H7 (cell line): ENCODE measurements at regions not wholly inside any gene's neighbourhood (a gene's known extent, or its start where the extent isn't known, plus 50 kb on each side); places are given as distances from the start of the nearest gene placed in this dataset.

ENCODE experiments used
- DNase-seq: peaks from one replicate; pipeline ENCODE4 v3.0.0; 2012
- H3K27me3 ChIP-seq: 2 replicates; pipeline ENCODE4 v1.6.0; 2011; ENCODE audit warnings: mild to moderate bottlenecking, low read length; ENCODE audit not compliant: control insufficient read depth, insufficient read depth
- H3K36me3 ChIP-seq: replicated peaks from 2 replicates; pipeline ENCODE4 v1.5.1; 2011; ENCODE audit warnings: low read length; ENCODE audit not compliant: control insufficient read depth, insufficient read depth
- H3K4me3 ChIP-seq: 2 replicates; pipeline ENCODE4 v1.5.1; 2011; ENCODE audit warnings: low read depth, mild to moderate bottlenecking, control low read depth, low read length, moderate library complexity; ENCODE audit not compliant: insufficient read depth

DNA sequence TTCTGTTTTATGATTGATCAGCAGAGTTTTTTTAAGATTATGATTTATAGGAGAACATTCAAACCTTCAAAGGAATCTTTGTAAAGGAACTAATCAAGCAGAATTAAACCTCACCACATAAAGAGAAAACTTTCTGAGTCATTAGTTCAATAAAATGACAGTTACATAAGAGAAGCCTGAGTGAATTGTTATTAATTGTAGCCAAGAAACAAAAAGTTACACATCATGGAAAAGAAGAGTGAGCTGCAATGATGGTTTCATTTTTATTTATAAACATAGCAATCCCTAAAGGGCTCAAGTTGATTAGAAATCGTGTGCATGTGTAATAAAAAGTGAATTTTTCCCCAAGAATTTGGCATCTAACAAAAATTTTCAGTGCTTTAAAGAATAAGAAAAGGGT lies 731.4 kb downstream of the LTN1 start:
- Histone ChIP-seq H3K27me3 (no peaks in the 10 kb centered on the region), H3K36me3 (no peaks in the 10 kb centered on the region), H3K4me3 (no peak overlapping the region)
- DNase-seq: no peak

DNA sequence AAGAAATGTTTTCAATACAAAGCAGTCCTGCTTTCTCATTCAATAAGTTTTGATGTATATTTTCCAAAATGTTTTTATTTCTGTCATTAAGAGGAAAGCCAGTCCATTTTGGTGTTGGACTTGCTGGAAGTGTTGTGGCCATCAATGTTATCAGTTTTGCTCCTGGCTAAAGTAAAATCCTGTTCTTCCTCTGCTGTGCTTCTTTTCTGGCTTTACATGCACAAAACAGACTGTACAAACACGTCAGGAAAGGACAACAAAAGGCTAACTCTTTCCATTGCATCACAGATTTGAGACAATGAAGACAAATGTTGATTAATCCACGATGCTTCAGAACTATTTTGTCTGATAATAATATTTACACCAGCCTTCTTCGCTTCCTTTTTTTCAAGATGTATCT lies 735.4 kb downstream of the LTN1 start:
- no peaks in the 10 kb centered on the region for H3K27me3 ChIP-seq
- no peak for DNase-seq
- H3K36me3 ChIP-seq: no peaks in the 10 kb centered on the region
- no peak overlapping the region for H3K4me3 ChIP-seq

DNA sequence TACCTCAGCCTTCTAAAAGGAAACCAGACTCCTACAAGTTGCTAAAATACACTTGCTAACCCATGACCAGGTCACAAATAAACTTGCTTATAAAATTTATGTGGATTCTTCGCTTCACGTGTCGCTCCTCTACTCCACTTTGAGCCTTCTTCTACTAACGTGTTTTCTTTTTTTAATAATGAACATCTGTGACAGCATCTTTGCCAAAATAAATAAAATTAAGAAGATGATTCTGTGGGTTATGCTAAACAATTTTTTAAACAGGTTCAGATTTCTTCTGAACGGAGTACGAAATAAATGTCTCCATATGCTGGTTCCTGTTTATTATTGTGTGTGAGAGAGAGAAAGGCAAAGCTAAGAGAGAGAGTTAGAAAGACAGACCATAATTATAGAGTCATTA lies 735.8 kb downstream of the LTN1 start:
- Histone ChIP-seq H3K4me3 (no peak overlapping the region), H3K27me3 (no peaks in the 10 kb centered on the region), H3K36me3 (no peaks in the 10 kb centered on the region)
- DNase-seq: no peak

DNA sequence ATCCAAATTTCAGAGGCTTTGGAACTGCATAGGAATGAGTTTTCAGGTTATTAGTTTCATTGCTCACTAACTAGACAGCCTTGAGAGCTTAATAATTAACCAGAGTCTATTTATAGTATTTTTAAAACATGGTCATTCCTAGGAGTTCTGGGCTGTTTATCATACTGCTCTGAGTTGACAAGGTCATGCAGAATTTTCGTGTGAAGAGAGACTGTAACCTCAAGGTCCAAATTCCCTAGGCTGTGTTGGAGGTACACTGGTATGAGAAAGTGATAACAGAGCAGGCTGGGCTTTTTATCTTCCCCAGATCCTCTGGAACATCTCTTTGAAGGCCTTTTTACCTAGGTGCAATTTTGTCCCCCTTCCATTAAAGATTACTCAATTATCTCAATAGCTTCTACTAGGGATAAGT lies 736.3 kb downstream of the LTN1 start:
- no peak for DNase-seq
- Histone ChIP-seq H3K36me3 (no peaks in the 10 kb centered on the region), H3K27me3 (no peaks in the 10 kb centered on the region), H3K4me3 (no peak overlapping the region)

DNA sequence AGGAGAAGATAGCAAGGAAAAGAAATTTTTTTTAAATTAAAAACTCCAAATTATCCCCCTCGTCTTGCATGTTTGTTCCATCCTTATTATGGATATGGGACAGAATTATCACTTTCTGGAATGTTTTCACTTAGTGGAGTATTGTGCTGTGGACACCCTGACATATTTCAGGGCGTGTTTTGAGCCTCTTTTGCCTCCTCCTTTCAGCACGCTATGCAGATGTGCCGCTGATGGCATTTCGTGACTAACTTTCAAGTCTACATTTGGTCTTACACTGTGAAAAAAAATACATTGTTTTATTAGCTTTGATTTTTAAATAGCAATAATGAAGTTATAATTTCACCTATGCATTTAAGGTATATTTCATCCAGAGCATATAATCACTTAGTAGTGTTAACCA lies 738.7 kb downstream of the LTN1 start:
- no peak overlapping the region for H3K4me3 ChIP-seq
- DNase-seq: no peak
- no peaks in the 10 kb centered on the region for H3K36me3 ChIP-seq
- no peaks in the 10 kb centered on the region for H3K27me3 ChIP-seq

DNA sequence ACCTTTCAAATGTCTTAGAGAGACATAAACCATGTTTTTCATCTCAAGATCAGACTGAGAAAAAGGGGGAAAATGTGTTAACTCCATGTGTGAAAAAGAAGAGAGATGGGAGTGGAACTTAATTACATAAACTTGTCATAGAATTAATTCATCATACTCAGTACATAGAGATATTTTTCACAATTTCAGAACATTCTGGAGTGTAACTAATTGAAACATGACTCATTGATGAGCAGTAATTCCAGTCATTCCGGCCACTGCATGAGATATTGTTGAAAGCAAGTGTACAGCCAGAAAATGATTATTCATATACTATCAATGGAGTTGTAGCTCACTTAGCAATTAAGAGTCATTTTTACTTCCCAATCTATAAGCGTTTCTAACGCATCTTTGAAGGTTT lies 739.3 kb downstream of the LTN1 start:
- no peaks in the 10 kb centered on the region for H3K36me3 ChIP-seq
- H3K4me3 ChIP-seq: no peak overlapping the region
- no peaks in the 10 kb centered on the region for H3K27me3 ChIP-seq
- no peak for DNase-seq

DNA sequence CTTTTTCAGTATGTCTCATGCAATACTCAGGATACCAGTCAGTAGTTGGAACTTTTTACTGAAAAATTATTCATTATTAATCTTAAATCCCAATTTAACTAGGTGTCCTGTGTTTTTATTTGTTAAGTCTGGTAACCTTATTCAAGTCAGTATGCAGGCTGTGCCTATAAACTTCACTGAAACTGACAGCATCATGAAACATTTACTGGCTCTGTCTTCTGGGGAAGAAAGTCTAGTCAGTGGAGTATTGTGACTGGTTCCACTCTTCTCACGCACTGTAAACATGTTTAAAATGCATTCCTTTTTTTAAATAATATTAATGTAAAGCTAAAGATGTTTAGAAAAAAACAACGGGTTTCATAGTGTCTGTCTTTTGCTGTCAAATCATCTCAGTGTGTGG lies 739.7 kb downstream of the LTN1 start:
- no peak for DNase-seq
- H3K36me3 ChIP-seq: no peaks in the 10 kb centered on the region
- no peaks in the 10 kb centered on the region for H3K27me3 ChIP-seq
- no peak overlapping the region for H3K4me3 ChIP-seq

DNA sequence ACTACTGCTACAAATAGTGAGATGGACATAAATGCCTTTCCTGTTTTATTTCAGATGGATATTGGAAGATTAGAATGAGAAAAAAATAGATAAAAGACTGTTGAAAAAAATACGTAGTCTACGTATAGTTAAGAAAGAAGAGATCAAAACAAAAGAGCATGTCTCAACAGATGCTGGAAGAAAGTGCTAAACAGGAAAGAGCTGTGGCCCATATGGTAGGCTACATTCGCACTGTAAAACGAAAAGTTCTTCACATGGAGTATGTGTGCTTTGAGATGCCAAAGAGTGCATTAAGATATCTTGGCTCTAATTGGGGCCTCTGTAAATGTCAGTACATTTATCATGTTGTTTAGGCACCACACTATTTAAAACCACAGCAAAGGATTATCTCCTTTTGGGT lies 741.7 kb downstream of the LTN1 start:
- Histone ChIP-seq H3K4me3 (no peak overlapping the region), H3K36me3 (no peaks in the 10 kb centered on the region), H3K27me3 (no peaks in the 10 kb centered on the region)
- no peak for DNase-seq

DNA sequence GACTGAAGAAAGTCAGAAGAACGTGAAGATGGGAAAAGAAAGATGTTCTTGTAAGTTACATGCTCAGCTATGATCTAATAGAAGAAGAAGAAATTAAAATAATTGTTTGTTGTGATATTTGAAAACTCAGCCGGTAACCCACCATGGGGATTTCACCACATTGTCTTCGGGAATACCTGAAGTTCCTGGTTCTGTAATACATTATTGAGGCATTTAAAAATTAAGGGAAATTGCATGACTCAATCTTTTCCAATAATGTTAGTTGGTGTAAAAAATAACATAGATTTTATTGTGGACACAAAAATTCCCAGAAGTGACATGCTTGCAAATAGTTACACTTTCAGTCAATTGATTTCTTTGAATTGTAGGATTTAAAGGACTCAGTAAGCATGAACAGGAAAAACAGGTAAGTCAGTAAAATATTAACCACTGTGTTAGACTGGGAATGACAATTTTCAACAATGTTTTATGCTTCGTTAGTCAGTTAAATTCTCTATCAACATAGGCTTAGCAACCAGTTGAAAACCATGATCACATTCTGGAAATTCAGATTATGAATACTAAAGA lies 745.1 kb downstream of the LTN1 start:
- H3K4me3 ChIP-seq: no peak overlapping the region
- H3K27me3 ChIP-seq: no peaks in the 10 kb centered on the region
- no peaks in the 10 kb centered on the region for H3K36me3 ChIP-seq
- no peak for DNase-seq

DNA sequence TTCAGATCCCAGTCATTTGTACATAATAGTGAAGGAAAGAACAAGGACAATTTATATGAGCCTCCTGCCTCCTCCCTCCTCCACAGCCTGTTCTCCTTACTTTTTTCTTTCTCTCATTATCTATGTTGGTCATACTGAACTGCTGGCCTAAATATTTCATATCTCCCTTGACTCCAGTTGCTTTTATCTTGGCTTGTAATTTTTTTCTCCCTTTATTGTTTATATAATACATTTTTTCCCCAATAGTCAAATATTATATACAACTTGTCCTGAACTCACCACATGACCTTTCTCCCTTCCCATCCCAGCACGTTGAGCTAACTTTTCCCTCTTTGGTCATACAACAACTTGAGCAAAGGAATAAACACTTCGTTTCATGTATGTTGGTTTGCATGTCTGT lies 752.1 kb downstream of the LTN1 start:
- DNase-seq: no peak
- Histone ChIP-seq H3K36me3 (no peaks in the 10 kb centered on the region), H3K4me3 (no peak overlapping the region), H3K27me3 (no peaks in the 10 kb centered on the region)

DNA sequence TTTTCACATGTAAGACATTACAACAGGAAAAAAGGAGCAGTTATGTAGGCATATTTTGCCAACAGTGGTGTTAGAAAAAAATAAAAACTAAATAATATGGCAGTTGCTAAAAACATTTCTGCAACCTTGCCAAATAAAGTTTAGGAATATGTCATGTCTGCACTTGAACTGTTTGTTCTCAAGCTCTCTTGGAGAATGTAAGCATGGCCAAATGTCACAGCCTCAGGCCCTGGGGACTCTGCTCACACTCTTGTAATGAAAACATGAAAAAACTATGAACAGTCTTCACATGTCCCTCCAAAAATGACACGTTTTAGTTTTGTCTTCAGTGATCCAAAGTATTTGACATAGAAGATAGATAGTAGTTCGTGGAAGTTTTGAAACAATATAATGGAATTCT lies 753.3 kb downstream of the LTN1 start:
- Histone ChIP-seq H3K27me3 (no peaks in the 10 kb centered on the region), H3K4me3 (no peak overlapping the region), H3K36me3 (no peaks in the 10 kb centered on the region)
- DNase-seq: no peak

DNA sequence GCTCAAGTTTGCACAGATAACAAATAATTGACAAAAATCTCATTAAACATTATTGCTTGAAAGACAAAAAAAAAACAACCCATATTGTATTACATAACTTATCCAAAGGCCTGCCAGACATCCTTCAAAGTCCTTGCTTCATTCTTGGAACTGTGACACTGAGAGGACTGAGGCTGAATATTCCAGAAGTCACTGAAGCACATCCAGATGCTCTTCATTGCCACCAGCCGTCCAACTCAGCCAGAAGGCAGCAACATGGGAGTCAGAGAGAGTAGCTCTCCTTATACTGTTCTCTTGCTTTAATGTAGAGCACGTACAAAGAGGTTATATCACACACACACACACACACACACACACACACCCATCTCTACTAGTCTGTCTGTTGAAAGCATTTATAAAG lies 755.0 kb downstream of the LTN1 start:
- Histone ChIP-seq H3K4me3 (no peak overlapping the region), H3K36me3 (no peaks in the 10 kb centered on the region), H3K27me3 (no peaks in the 10 kb centered on the region)
- DNase-seq: no peak

DNA sequence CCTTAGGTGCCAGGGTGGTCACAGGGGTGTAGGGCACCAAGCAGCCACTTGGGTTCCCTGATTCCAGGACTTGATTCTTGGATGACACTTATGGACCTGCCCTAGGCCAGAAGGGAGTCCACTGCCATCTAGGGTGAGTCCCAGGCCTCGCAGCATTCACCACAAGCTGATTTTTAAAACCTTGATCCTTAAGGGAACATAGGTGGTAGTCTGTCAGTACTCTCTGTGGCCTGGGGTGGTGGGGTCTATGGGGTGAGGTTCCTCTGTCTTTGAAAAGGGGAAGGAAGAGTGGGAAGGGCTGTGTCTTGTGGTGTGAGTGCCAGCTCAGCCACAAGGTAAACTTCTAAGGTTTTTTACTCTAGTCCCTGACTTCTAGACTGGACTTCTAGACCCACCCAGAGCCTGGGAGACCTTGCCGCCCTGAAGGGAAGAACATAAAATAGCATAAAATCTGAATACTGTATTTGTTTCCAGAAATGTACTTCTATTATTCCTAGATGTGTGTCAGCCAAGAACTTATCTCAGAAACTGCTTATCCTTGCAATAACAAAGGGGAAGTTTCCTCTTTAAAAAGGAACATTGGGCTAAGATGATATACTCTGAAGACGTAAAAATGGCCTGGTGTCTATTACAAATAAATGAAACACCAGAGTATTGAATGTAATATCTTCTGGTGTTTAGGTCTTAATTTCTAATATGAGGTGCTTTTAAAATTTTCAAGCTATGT lies 757.3 kb downstream of the LTN1 start:
- no peaks in the 10 kb centered on the region for H3K36me3 ChIP-seq
- H3K27me3 ChIP-seq: no peaks in the 10 kb centered on the region

DNA sequence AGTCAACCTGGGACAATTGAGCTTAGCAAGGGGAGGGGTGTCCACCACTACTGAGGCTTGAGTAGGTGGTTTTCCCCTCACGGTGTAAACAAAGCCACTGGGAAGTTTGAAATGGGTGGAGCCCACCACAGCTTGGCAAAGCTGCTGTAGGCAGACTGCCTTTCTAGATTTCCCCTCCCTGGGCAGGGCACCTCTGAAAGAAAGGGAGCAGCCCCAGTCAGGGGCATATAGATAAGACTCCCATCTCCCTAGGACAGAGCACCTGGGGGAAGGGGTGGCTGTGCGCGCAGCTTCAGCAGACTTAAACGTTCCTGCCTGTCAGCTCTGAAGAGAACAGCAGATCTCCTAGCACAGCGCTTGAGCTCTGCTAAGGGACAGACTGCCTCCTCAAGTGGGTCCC lies 758.4 kb downstream of the LTN1 start:
- Histone ChIP-seq H3K36me3 (no peaks in the 10 kb centered on the region), H3K4me3 (no peak overlapping the region), H3K27me3 (no peaks in the 10 kb centered on the region)
- DNase-seq: no peak

More for the DNA sequence above, 757.3 kb downstream of the LTN1 start:
- no peak for DNase-seq
- H3K4me3 ChIP-seq: no peak overlapping the region

DNA sequence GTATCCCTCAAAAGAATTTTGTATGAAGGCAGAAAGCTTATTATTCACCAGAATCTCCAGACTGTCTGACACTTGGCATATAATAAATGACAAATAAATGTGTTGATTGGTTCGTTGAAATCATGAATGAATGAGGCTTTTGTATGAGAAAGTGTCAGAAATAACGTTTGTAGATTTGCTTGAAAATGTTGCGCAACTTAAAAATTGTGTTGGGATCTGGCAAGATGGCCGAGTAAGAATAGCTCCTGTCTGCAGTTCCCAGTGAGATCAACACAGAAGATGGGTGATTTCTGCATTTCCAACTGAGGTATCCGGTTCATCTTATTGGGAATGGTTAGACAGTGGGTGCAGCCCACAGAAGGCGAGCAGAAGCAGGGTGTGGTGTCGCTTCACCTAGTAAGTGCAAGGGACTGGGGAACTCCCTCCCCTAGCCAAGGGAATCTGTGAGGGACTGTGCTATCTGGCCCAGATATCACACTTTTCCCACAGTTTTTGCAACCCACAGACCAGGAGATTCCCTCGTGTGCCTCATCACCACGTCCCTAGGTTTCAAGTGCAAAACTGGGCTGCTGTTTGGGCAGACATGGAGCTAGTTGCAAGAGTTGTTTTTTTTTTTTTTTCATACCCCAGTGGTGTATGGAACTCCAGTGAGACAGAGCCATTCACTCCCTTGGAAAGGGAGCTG lies 759.0 kb downstream of the LTN1 start:
- H3K4me3 ChIP-seq: no peak overlapping the region
- no peak for DNase-seq
- H3K36me3 ChIP-seq: no peaks in the 10 kb centered on the region
- no peaks in the 10 kb centered on the region for H3K27me3 ChIP-seq
